Ascending aorta (tissue), 2 donors: ENCODE measurements at regions not wholly inside any gene's neighbourhood (a gene's known extent, or its start where the extent isn't known, plus 50 kb on each side); places are given as distances from the start of the nearest gene placed in this dataset.

ENCODE experiments used
- DNase-seq, 2 donors: peaks; one replicate each; pipeline ENCODE4 v3.0.0-alpha.2; 2019; ENCODE audit warnings: low spot score in 2 of 2
- H3K27ac ChIP-seq, 2 donors: fragments of 200-600 bp; sonication (generic); one replicate each; pipeline ENCODE4 v1.5.1; 2016 to 2017; ENCODE audit warnings: mild to moderate bottlenecking in 1 of 2
- H3K27me3 ChIP-seq: fragments of 200-600 bp; sonication (generic); one replicate; pipeline ENCODE4 v1.5.1; 2017
- H3K36me3 ChIP-seq, 2 donors: fragments of 200-600 bp; sonication (generic); one replicate each; pipeline ENCODE4 v1.5.1; 2016
- H3K4me1 ChIP-seq, 2 donors: fragments of 200-600 bp; sonication (generic); one replicate each; pipeline ENCODE4 v1.5.1; 2016 to 2017; ENCODE audit warnings: mild to moderate bottlenecking in 1 of 2
- H3K4me3 ChIP-seq, 2 donors: fragments of 200-600 bp; sonication (generic); one replicate each; pipeline ENCODE4 v1.5.1; 2016 to 2017; ENCODE audit warnings: mild to moderate bottlenecking in 1 of 2
- H3K9me3 ChIP-seq, 2 donors: fragments of 200-600 bp; sonication (generic); one replicate each; pipeline ENCODE4 v1.5.1; 2016
- CTCF ChIP-seq, 3 experiments: fragments of 200-600 bp in 2 of 3; fragments of 450-650 bp in 1 of 3; sonication (generic) in 2 of 3; IDR thresholded peaks; one replicate each; pipeline ENCODE4 v1.5.1; 2016 to 2019; ENCODE audit warnings: antibody characterized with exemption in 3 of 3, mild to moderate bottlenecking in 1 of 3, moderate library complexity in 1 of 3
- intact Hi-C: fragments of 100-400 bp; cut with DNase I; formaldehyde crosslinking; loops from one replicate; pipeline ENCODE4 v1.15.1; 2023

GRCh38 chr2:239456940-239457339, 56.1 kb upstream of the HDAC4 start:
- H3K36me3 ChIP-seq = no peaks in the 10 kb centered on the region
- no peak for TF ChIP-seq CTCF (IDR thresholded peaks at IDR 0.05)
- no peak overlapping the region for H3K4me3 ChIP-seq
- H3K27me3 ChIP-seq = no peaks in the 10 kb centered on the region
- intact Hi-C loops = no loop called here
- no peak for DNase-seq
- H3K27ac ChIP-seq = no peak overlapping the region
- no peaks in the 10 kb centered on the region for H3K4me1 ChIP-seq
- peaks cover 0 to 9% of the 10 kb centered on the region in 2 donors for H3K9me3 ChIP-seq

DNA sequence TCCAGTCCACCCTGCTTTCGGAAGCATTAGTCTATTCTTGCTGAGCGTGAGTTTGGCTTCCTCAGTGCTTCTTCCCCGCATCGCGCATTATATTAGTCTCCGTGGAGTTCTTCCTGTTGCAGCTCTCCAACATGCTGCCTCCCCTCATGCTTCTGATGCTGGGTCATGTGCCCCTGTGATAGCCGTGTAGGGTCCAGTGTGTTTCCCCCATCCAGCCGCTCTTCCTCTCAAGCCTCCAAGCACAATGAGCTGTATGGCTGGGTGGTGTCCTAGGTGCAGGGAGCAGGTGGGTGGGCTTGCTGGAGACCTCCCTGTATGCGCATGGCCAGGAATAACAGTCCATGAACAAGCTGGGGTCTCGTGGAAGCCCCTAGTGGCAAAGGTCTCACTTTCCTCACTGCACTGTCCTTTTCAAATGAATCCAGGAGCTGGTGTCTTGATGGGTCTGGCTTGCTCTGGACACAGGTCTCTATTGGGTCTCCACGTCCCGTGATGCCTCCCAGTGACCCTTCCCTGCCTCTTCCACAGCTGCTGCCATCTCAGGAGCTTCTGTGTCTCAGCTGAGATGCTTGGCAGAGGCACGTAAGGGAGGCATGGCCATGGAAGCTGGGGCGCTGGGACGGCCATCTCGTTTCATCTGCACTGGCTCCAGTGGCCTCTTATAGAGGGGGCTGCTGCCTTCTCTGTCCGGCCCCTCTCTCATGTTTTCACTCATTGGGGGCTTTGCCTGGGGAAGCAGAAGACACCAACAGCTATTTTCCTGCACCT, 54.8 kb upstream of the HDAC4 start:
- no peaks in the 10 kb centered on the region for H3K27me3 ChIP-seq
- no peak for DNase-seq
- intact Hi-C loops = no loop called here
- H3K4me1 ChIP-seq = no peaks in the 10 kb centered on the region
- H3K36me3 ChIP-seq = no peaks in the 10 kb centered on the region
- H3K9me3 ChIP-seq = peaks cover 0 to 14% of the 10 kb centered on the region in 2 donors
- no peak for TF ChIP-seq CTCF (IDR thresholded peaks at IDR 0.05)
- no peak overlapping the region for H3K4me3 ChIP-seq
- no peak overlapping the region for H3K27ac ChIP-seq

GRCh38 chr2:239454507-239454906, 53.7 kb upstream of the HDAC4 start:
- DNase-seq = no peak
- Histone ChIP-seq H3K4me3 (no peak overlapping the region), H3K36me3 (no peaks in the 10 kb centered on the region), H3K9me3 (peaks cover 0 to 14% of the 10 kb centered on the region in 2 donors), H3K27me3 (no peaks in the 10 kb centered on the region), H3K4me1 (no peaks in the 10 kb centered on the region), H3K27ac (no peak overlapping the region)
- intact Hi-C loops = no loop called here
- TF ChIP-seq CTCF (IDR thresholded peaks at IDR 0.05) = no peak
